GM23338 (cell line): ENCODE measurements at regions not wholly inside any gene's neighbourhood (a gene's known extent, or its start where the extent isn't known, plus 50 kb on each side); places are given as distances from the start of the nearest gene placed in this dataset.

Experiments used
- ATAC-seq: fragments of 200-7000 bp; cut with Tn5 transposase; 3 replicates; pipeline ENCODE4 v1.9.1; 2020
- DNase-seq: peaks from one replicate; pipeline ENCODE4 v3.0.0-alpha.2; 2015; ENCODE audit warnings: low spot score
- H2AFZ ChIP-seq: fragments of 200-600 bp; sonication (generic); 2 replicates; pipeline ENCODE4 v1.8.0; 2016; ENCODE audit warnings: antibody characterized with exemption, mild to moderate bottlenecking, moderate library complexity
- H3F3A ChIP-seq: fragments of 200-600 bp; sonication (generic); replicated peaks from 2 replicates; pipeline ENCODE4 v1.8.0; 2017; ENCODE audit warnings: antibody characterized with exemption, mixed run types, low read depth
- H3K27ac ChIP-seq: fragments of 200-600 bp; sonication (generic); 2 replicates; pipeline ENCODE4 v1.6.1; 2016; ENCODE audit warnings: low read depth
- H3K27me3 ChIP-seq: fragments of 200-600 bp; sonication (generic); 2 replicates; pipeline ENCODE4 v1.8.0; 2016; ENCODE audit warnings: mild to moderate bottlenecking, mixed run types, moderate library complexity; ENCODE audit not compliant: insufficient read depth
- H3K36me3 ChIP-seq: fragments of 200-600 bp; sonication (generic); 2 replicates; pipeline ENCODE4 v1.8.0; 2016; ENCODE audit warnings: mild to moderate bottlenecking; ENCODE audit not compliant: insufficient read depth
- H3K4me1 ChIP-seq: fragments of 200-600 bp; sonication (generic); 2 replicates; pipeline ENCODE4 v1.8.0; 2016; ENCODE audit warnings: mild to moderate bottlenecking, moderate library complexity; ENCODE audit not compliant: insufficient read depth
- H3K4me2 ChIP-seq: fragments of 200-600 bp; sonication (generic); 2 replicates; pipeline ENCODE4 v1.7.1; 2017; ENCODE audit warnings: mixed run types
- H3K4me3 ChIP-seq: fragments of 200-600 bp; sonication (generic); 2 replicates; pipeline ENCODE4 v1.6.1; 2016; ENCODE audit warnings: mixed run types
- H3K79me2 ChIP-seq: fragments of 200-600 bp; sonication (generic); replicated peaks from 2 replicates; pipeline ENCODE4 v1.8.0; 2017; ENCODE audit warnings: mild to moderate bottlenecking; ENCODE audit not compliant: insufficient read depth
- H3K9me2 ChIP-seq: fragments of 200-600 bp; sonication (generic); 2 replicates; pipeline ENCODE4 v1.8.0; 2017; ENCODE audit not compliant: insufficient read depth
- H4K20me1 ChIP-seq: fragments of 200-600 bp; sonication (generic); replicated peaks from 2 replicates; pipeline ENCODE4 v1.8.0; 2017; ENCODE audit warnings: mild to moderate bottlenecking; ENCODE audit not compliant: insufficient read depth
- H3K27ac Mint-ChIP-seq: 2 replicates; pipeline ENCODE4 v1.8.0; 2020; ENCODE audit warnings: inconsistent platforms, mild to moderate bottlenecking, moderate library complexity, mixed read lengths
- H3K27me3 Mint-ChIP-seq: 3 replicates; pipeline ENCODE4 v1.8.0; 2022; ENCODE audit warnings: low read depth, mild to moderate bottlenecking, moderate library complexity, mixed read lengths, inconsistent platforms; ENCODE audit not compliant: insufficient read depth, poor library complexity
- H3K36me3 Mint-ChIP-seq: 3 replicates; pipeline ENCODE4 v1.8.0; 2021; ENCODE audit warnings: low read depth, mild to moderate bottlenecking, inconsistent platforms, moderate library complexity, mixed read lengths
- H3K4me1 Mint-ChIP-seq: 3 replicates; pipeline ENCODE4 v1.8.0; 2020; ENCODE audit warnings: mild to moderate bottlenecking, inconsistent platforms, mixed read lengths
- H3K4me3 Mint-ChIP-seq: 3 replicates; pipeline ENCODE4 v1.8.0; 2021; ENCODE audit warnings: moderate library complexity, mild to moderate bottlenecking, inconsistent platforms, mixed read lengths
- H3K9me3 Mint-ChIP-seq: 3 replicates; pipeline ENCODE4 v1.8.0; 2020; ENCODE audit warnings: moderate library complexity, mild to moderate bottlenecking, inconsistent platforms, mixed read lengths
- CTCF ChIP-seq, 2 experiments: fragments of 200-600 bp in 1 of 2; sonication (generic) in 1 of 2; conservative IDR thresholded peaks; 2 replicates each; pipeline versions ENCODE4 v1.5.1 to v1.6.1; 2016 to 2017; ENCODE audit warnings: antibody characterized with exemption in 2 of 2, low read depth in 2 of 2, mild to moderate bottlenecking in 2 of 2, moderate library complexity in 1 of 2
- ETS1 ChIP-seq: IDR thresholded peaks from 2 replicates; pipeline ENCODE4 v1.6.1; 2016; ENCODE audit warnings: antibody characterized with exemption
- EZH2 ChIP-seq: fragments of 200-600 bp; sonication (generic); IDR thresholded peaks from one replicate; pipeline ENCODE4 v1.8.0; 2017; ENCODE audit warnings: antibody characterized with exemption, mild to moderate bottlenecking, low read depth; ENCODE audit not compliant: unreplicated experiment
- EZH2phosphoT487 ChIP-seq: fragments of 200-600 bp; sonication (generic); IDR thresholded peaks from one replicate; pipeline ENCODE4 v1.8.1; 2018; ENCODE audit warnings: antibody characterized with exemption; ENCODE audit not compliant: unreplicated experiment
- NANOG ChIP-seq: IDR thresholded peaks from 2 replicates; pipeline ENCODE4 v1.6.1; 2016; ENCODE audit warnings: antibody characterized with exemption, borderline replicate concordance
- REST ChIP-seq: IDR thresholded peaks from one replicate; pipeline ENCODE4 v1.6.1; 2018; ENCODE audit warnings: antibody characterized with exemption; ENCODE audit not compliant: unreplicated experiment
- STAT1 ChIP-seq: IDR thresholded peaks from one replicate; pipeline ENCODE4 v1.6.1; 2016; ENCODE audit warnings: antibody characterized with exemption; ENCODE audit not compliant: unreplicated experiment
- ZNF114 ChIP-seq: fragments of 250-450 bp; sonication (Bioruptor Pico); IDR thresholded peaks from 2 replicates; pipeline ENCODE4 v1.5.0; 2020; ENCODE audit warnings: mild to moderate bottlenecking, moderate library complexity
- ZNF331 ChIP-seq: fragments of 250-450 bp; sonication (Bioruptor Pico); IDR thresholded peaks from 2 replicates; pipeline ENCODE4 v1.5.0; 2020; ENCODE audit warnings: low read depth, mild to moderate bottlenecking, moderate library complexity
- ZNF462 ChIP-seq: fragments of 250-450 bp; sonication (Bioruptor Pico); IDR thresholded peaks from 2 replicates; pipeline ENCODE4 v1.5.0; 2020; ENCODE audit warnings: mild to moderate bottlenecking, moderate library complexity

GRCh38 chr12:78455991-78456390 lies 408.6 kb upstream of the SYT1 start (continued):
- no peak for TF ChIP-seq REST

GRCh38 chr12:78457938-78458337 lies 406.6 kb upstream of the SYT1 start:
- H3K79me2 ChIP-seq: no peaks in the 10 kb centered on the region
- Mint-ChIP-seq H3K27me3 (peaks cover 1% of the 10 kb centered on the region), H3K4me1 (peaks cover 15% of the 10 kb centered on the region), H3K9me3 (no peaks in the 10 kb centered on the region), H3K36me3 (no peaks in the 10 kb centered on the region), H3K27ac (no peak overlapping the region), H3K4me3 (no peak overlapping the region)
- peak overlapping the region; percentile 80 for H2AFZ ChIP-seq
- no peaks in the 10 kb centered on the region for H3F3A ChIP-seq
- H3K4me3 ChIP-seq: no peak overlapping the region
- ATAC-seq: no peak
- H3K27me3 ChIP-seq: no peaks in the 10 kb centered on the region
- H3K4me2 ChIP-seq: peak overlapping the region; percentile 52; the same call in 1 of the 2 replicates
- DNase-seq: no peak
- H4K20me1 ChIP-seq: no peaks in the 10 kb centered on the region
- H3K9me2 ChIP-seq: 0 out of 2 replicates have a peak, but pooled peaks cover 4% of the 10 kb centered on the region
- peaks cover 16% of the 10 kb centered on the region; the same call in 1 of the 2 replicates for H3K4me1 ChIP-seq
- no peak overlapping the region; the same call in 1 of the 2 replicates for H3K27ac ChIP-seq
- H3K36me3 ChIP-seq: no peaks in the 10 kb centered on the region
- TF ChIP-seq ZNF331 (no peak), CTCF (conservative IDR thresholded peaks at IDR 0.05; ENCODE audit: low read depth in 2 of 2) (no peak), STAT1 (no peak), NANOG (no peak), ETS1 (no peak), ZNF114 (CRISPR knock-in tag) (no peak), EZH2phosphoT487 (no peak), ZNF462 (CRISPR knock-in tag) (no peak), EZH2 (no peak)
